ENCODE measurements at regions not wholly inside any gene's neighbourhood (a gene's known extent, or its start where the extent isn't known, plus 50 kb on each side); places are given as distances from the start of the nearest gene placed in this dataset.

DNA sequence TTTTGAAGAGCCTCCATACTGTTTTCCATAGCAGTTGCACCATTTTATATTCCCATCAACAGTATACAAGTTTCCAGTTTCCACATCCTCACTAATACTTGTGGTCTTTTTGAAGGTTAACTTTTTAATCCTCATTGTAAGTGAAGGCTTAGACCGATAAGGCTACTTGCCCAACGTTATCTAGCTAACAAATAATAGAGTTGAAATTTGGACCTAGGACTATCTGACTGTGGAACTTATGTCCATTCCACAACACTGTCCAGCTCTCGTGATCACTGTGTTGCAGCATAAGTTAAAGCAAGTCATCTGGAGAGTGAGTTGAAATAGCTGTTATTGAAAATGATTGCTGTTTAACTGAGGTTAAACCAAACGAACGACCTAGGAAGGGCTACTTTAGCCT, 84.0 kb downstream of the ZNF92 start:
- Mint-ChIP-seq H3K9me3 (ENCODE audit: insufficient read depth) (no peaks in the 10 kb centered on the region), H3K27me3 (peaks cover 19% of the 10 kb centered on the region), H3K27ac (no peak overlapping the region), H3K4me3 (no peak overlapping the region), H3K4me1 (peaks cover 32% of the 10 kb centered on the region)
- WGBS (ENCODE audit: insufficient coverage): 93% methylated on average over 2 of the region's 5 CpGs
- Histone ChIP-seq H2AFZ (ENCODE audit: insufficient read depth, low read depth, low read length, poor library complexity, severe bottlenecking) (no peak overlapping the region), H3K9me3 (ENCODE audit: control extremely low read depth in 1 of 3, control insufficient read depth in 2 of 3, insufficient read depth in 1 of 3, low read length in 2 of 3) (no peaks in the 10 kb centered on the region), H3K79me2 (ENCODE audit: control insufficient read depth, insufficient read depth, low read length) (no peaks in the 10 kb centered on the region), H3K27ac (ENCODE audit: low read length in 2 of 2) (no peak overlapping the region), H3K4me3 (ENCODE audit: control extremely low read depth in 1 of 5, extremely low read depth in 1 of 5, insufficient read depth in 1 of 5, low read depth in 2 of 5, low read length in 4 of 5) (no peak overlapping the region), H3K9ac (ENCODE audit: low read length) (no peak overlapping the region), H3K27me3 (replicated peaks in 1 of 4; ENCODE audit: control extremely low read depth in 1 of 4, control insufficient read depth in 3 of 4, insufficient read depth in 4 of 4, low read length in 3 of 4) (no peaks in the 10 kb centered on the region), H3K4me2 (replicated peaks; ENCODE audit: low read depth, low read length, poor library complexity, severe bottlenecking) (no peak overlapping the region), H3K4me1 (ENCODE audit: control insufficient read depth in 2 of 2, insufficient read depth in 2 of 2, low read length in 2 of 2) (peaks cover 0 to 18% of the 10 kb centered on the region in 2 donors), H3K36me3 (replicated peaks in 1 of 2; ENCODE audit: control extremely low read depth in 1 of 2, control insufficient read depth in 1 of 2, extremely low read depth in 1 of 2, insufficient read depth in 2 of 2, low read length in 1 of 2) (no peaks in the 10 kb centered on the region), H4K20me1 (ENCODE audit: control insufficient read depth, insufficient read depth, low read length, poor library complexity, severe bottlenecking) (no peaks in the 10 kb centered on the region)
- ChIA-PET CTCF (no interaction called here), POLR2A (no interaction called here)
- intact Hi-C loops (cut with micrococcal nuclease): no loop called here
- DNase-seq (no peak), ATAC-seq (ENCODE audit: low read depth) (no peak)
- TF ChIP-seq EZH2 (IDR thresholded peaks at IDR 0.05; ENCODE audit: borderline replicate concordance, insufficient read depth, low read depth, low read length, poor library complexity, severe bottlenecking): no peak
- TF ChIP-seq, protein P1, sequence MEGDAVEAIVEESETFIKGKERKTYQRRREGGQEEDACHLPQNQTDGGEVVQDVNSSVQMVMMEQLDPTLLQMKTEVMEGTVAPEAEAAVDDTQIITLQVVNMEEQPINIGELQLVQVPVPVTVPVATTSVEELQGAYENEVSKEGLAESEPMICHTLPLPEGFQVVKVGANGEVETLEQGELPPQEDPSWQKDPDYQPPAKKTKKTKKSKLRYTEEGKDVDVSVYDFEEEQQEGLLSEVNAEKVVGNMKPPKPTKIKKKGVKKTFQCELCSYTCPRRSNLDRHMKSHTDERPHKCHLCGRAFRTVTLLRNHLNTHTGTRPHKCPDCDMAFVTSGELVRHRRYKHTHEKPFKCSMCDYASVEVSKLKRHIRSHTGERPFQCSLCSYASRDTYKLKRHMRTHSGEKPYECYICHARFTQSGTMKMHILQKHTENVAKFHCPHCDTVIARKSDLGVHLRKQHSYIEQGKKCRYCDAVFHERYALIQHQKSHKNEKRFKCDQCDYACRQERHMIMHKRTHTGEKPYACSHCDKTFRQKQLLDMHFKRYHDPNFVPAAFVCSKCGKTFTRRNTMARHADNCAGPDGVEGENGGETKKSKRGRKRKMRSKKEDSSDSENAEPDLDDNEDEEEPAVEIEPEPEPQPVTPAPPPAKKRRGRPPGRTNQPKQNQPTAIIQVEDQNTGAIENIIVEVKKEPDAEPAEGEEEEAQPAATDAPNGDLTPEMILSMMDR (IDR thresholded peaks at IDR 0.05): no peak

DNA sequence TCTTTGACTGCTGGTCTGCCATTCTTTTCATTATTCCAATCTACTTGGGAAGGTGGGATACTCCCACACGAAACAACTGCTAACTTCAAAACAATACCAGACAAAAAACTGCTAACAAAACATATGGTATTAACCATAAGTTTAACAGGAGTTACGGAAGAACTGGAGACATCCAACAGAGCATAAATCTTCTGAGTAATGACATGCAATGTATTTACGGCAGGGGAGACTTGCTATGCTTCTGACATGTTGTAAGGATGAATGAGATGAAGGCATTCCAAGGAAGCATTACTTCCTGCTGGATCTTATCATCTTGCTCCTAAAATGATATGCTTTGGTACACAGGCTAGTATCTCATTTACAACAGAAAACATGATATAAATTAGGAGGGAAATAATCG, 85.8 kb downstream of the ZNF92 start:
- H3K27me3 ChIP-seq (replicated peaks in 1 of 4; ENCODE audit: control extremely low read depth in 1 of 4, control insufficient read depth in 3 of 4, insufficient read depth in 4 of 4, low read length in 3 of 4): no peaks in the 10 kb centered on the region
- no peaks in the 10 kb centered on the region for H3K36me3 ChIP-seq (replicated peaks in 1 of 2; ENCODE audit: control extremely low read depth in 1 of 2, control insufficient read depth in 1 of 2, extremely low read depth in 1 of 2, insufficient read depth in 2 of 2, low read length in 1 of 2)
- ATAC-seq (ENCODE audit: low read depth) (no peak), DNase-seq (no peak)
- no peak overlapping the region for H3K27ac ChIP-seq (ENCODE audit: low read length in 2 of 2)
- H3K9ac ChIP-seq (ENCODE audit: low read length): no peak overlapping the region
- H2AFZ ChIP-seq (ENCODE audit: insufficient read depth, low read depth, low read length, poor library complexity, severe bottlenecking): no peak overlapping the region
- H3K4me2 ChIP-seq (replicated peaks; ENCODE audit: low read depth, low read length, poor library complexity, severe bottlenecking): no peak overlapping the region
- CTCF ChIA-PET: no interaction called here
- no peaks in the 10 kb centered on the region for H4K20me1 ChIP-seq (ENCODE audit: control insufficient read depth, insufficient read depth, low read length, poor library complexity, severe bottlenecking)
- H3K4me3 Mint-ChIP-seq: no peak overlapping the region
- peaks cover 24% of the 10 kb centered on the region for H3K4me1 Mint-ChIP-seq
- H3K4me1 ChIP-seq (ENCODE audit: control insufficient read depth in 2 of 2, insufficient read depth in 2 of 2, low read length in 2 of 2): peaks cover 0 to 11% of the 10 kb centered on the region in 2 donors
- TF ChIP-seq, protein P1 (IDR thresholded peaks at IDR 0.05): no peak
- no peak for TF ChIP-seq EZH2 (IDR thresholded peaks at IDR 0.05; ENCODE audit: borderline replicate concordance, insufficient read depth, low read depth, low read length, poor library complexity, severe bottlenecking)
- no peaks in the 10 kb centered on the region for H3K79me2 ChIP-seq (ENCODE audit: control insufficient read depth, insufficient read depth, low read length)
- peaks cover 10% of the 10 kb centered on the region for H3K27me3 Mint-ChIP-seq
- no CpG with 5 or more reads among the region's 4 CpGs for WGBS (ENCODE audit: insufficient coverage)
- no peaks in the 10 kb centered on the region for H3K9me3 ChIP-seq (ENCODE audit: control extremely low read depth in 1 of 3, control insufficient read depth in 2 of 3, insufficient read depth in 1 of 3, low read length in 2 of 3)
- no peak overlapping the region for H3K4me3 ChIP-seq (ENCODE audit: control extremely low read depth in 1 of 5, extremely low read depth in 1 of 5, insufficient read depth in 1 of 5, low read depth in 2 of 5, low read length in 4 of 5)
- H3K27ac Mint-ChIP-seq: no peak overlapping the region
- POLR2A ChIA-PET: no interaction called here
- intact Hi-C loops (cut with micrococcal nuclease): no loop called here
- H3K9me3 Mint-ChIP-seq (ENCODE audit: insufficient read depth): no peaks in the 10 kb centered on the region

All from B cell (primary cell).